ENCODE measurements at regions not wholly inside any gene's neighbourhood (a gene's known extent, or its start where the extent isn't known, plus 50 kb on each side); places are given as distances from the start of the nearest gene placed in this dataset.

DNA sequence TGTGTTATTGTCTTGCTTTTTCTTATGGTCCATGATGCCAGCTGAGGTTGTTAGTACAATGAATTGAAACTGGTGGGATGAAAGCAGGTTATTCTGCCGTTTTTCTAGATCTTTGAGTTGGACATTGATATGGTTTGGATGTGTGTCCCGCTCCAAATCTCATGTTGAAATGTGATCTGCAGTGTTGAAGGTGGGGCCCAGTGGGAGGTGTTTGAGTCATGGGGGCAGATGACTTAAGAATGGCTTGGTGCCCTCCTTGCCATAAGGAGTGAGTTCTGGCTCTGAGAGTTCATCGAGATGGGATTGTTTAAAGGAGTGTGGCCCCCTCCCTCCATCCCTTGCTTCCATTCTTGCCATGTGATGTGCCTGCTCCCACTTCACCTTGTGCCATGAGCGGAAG, 80.3 kb upstream of the PIAS1 start:
- H2AFZ ChIP-seq, result no peak overlapping the region
- peaks cover 6% of the 10 kb centered on the region for H3K27me3 Mint-ChIP-seq (ENCODE audit: insufficient read depth, low read depth, poor library complexity)
- H3K4me3 Mint-ChIP-seq, result no peak overlapping the region
- peaks cover 2% of the 10 kb centered on the region; the same call in 2 of the 3 replicates for H3K36me3 Mint-ChIP-seq (ENCODE audit: low read depth)
- peaks cover 4% of the 10 kb centered on the region; the same call in 1 of the 2 replicates for H3F3A ChIP-seq (replicated peaks; ENCODE audit: low read depth)
- no peaks in the 10 kb centered on the region for H3K9me2 ChIP-seq (ENCODE audit: insufficient read depth)
- H4K20me1 ChIP-seq (replicated peaks; ENCODE audit: insufficient read depth), result no peaks in the 10 kb centered on the region
- H3K27ac Mint-ChIP-seq, result no peak overlapping the region
- DNase-seq (ENCODE audit: low spot score) (no peak), ATAC-seq (no peak)
- peaks cover 4% of the 10 kb centered on the region for H3K4me1 ChIP-seq (ENCODE audit: insufficient read depth)
- H3K27me3 ChIP-seq (ENCODE audit: insufficient read depth), result no peaks in the 10 kb centered on the region
- TF ChIP-seq ZNF114 (CRISPR knock-in tag; IDR thresholded peaks at IDR 0.05) (no peak), ZNF462 (CRISPR knock-in tag; IDR thresholded peaks at IDR 0.05) (no peak), JUNB (IDR thresholded peaks at IDR 0.05; ENCODE audit: unreplicated experiment) (no peak), REST (IDR thresholded peaks at IDR 0.05; ENCODE audit: unreplicated experiment) (no peak), CTCF (conservative IDR thresholded peaks at IDR 0.05; ENCODE audit: low read depth in 2 of 2) (no peak), POLR2AphosphoS5 (IDR thresholded peaks at IDR 0.05; ENCODE audit: low read depth) (no peak), CREB1 (CRISPR knock-in tag; IDR thresholded peaks at IDR 0.05; ENCODE audit: low read depth) (no peak)
- H3K4me3 ChIP-seq, result no peak overlapping the region
- no peaks in the 10 kb centered on the region for H3K79me2 ChIP-seq (replicated peaks; ENCODE audit: insufficient read depth)
- H3K36me3 ChIP-seq (ENCODE audit: insufficient read depth), result no peaks in the 10 kb centered on the region
- no peak overlapping the region for H3K4me2 ChIP-seq
- H3K4me1 Mint-ChIP-seq, result peaks cover 5% of the 10 kb centered on the region
- H3K9me3 Mint-ChIP-seq, result peaks cover 2% of the 10 kb centered on the region; the same call in 2 of the 3 replicates
- no peak overlapping the region for H3K27ac ChIP-seq (ENCODE audit: low read depth)
